ENCODE measurements at regions not wholly inside any gene's neighbourhood (a gene's known extent, or its start where the extent isn't known, plus 50 kb on each side); places are given as distances from the start of the nearest gene placed in this dataset.

- peak; percentile 7 for DNase-seq
These were observed 55.0 kb upstream of the PRDM5 start for GRCh38 chr4:120977435-120977997.

- no peak for DNase-seq
These were observed 50.7 kb upstream of the PRDM5 start for GRCh38 chr4:120973207-120973606.

Measured in tongue (tissue), 1 donor.